ENCODE measurements at regions not wholly inside any gene's neighbourhood (a gene's known extent, or its start where the extent isn't known, plus 50 kb on each side); places are given as distances from the start of the nearest gene placed in this dataset.

DNA sequence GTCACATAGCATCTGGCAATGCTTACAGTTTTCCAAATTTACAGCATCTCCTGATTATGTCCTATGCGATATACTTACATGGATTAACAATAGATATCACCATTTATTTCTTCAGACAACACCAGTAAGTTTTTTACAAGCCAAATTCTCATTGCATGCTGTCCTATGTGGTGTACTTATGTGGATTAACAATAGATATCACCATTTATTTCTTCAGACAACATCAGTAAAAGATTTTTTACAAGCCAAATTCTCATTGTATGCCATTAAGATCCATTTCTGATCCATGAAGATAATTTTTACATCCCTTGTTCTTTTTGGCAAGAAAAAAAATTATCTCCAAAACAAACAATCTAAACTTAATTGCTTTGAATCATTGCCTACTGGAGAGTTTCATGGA lies 340.9 kb downstream of the KCNN2 start:
- DNase-seq (no peak), ATAC-seq (ENCODE audit: insufficient read depth, low FRiP score) (no peak)
- Histone ChIP-seq H3K9me3 (ENCODE audit: control insufficient read depth in 4 of 4, insufficient read depth in 3 of 4, low read length in 3 of 4) (peaks cover 0 to 3% (median 0%) of the 10 kb centered on the region in 4 donors), H3K4me3 (no peak overlapping the region), H3K27me3 (ENCODE audit: control insufficient read depth in 3 of 3, insufficient read depth in 3 of 3, low read length in 2 of 3) (no peaks in the 10 kb centered on the region), H3K9ac (ENCODE audit: insufficient read depth in 1 of 2, low read length in 2 of 2) (no peak overlapping the region), H3K4me1 (ENCODE audit: control insufficient read depth in 5 of 5, insufficient read depth in 5 of 5, low read length in 5 of 5) (no peaks in the 10 kb centered on the region), H3K27ac (ENCODE audit: low read depth in 1 of 2, low read length in 1 of 2) (no peak overlapping the region), H3K36me3 (ENCODE audit: control insufficient read depth in 4 of 4, insufficient read depth in 4 of 4, low read length in 4 of 4) (no peaks in the 10 kb centered on the region)
- TF ChIP-seq, protein P1, sequence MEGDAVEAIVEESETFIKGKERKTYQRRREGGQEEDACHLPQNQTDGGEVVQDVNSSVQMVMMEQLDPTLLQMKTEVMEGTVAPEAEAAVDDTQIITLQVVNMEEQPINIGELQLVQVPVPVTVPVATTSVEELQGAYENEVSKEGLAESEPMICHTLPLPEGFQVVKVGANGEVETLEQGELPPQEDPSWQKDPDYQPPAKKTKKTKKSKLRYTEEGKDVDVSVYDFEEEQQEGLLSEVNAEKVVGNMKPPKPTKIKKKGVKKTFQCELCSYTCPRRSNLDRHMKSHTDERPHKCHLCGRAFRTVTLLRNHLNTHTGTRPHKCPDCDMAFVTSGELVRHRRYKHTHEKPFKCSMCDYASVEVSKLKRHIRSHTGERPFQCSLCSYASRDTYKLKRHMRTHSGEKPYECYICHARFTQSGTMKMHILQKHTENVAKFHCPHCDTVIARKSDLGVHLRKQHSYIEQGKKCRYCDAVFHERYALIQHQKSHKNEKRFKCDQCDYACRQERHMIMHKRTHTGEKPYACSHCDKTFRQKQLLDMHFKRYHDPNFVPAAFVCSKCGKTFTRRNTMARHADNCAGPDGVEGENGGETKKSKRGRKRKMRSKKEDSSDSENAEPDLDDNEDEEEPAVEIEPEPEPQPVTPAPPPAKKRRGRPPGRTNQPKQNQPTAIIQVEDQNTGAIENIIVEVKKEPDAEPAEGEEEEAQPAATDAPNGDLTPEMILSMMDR (IDR thresholded peaks at IDR 0.05; ENCODE audit: control extremely low read depth, extremely low read depth) = no peak
- WGBS, 2 donors = 80 to 94% methylated on average over 1 of the region's 1 CpG

DNA sequence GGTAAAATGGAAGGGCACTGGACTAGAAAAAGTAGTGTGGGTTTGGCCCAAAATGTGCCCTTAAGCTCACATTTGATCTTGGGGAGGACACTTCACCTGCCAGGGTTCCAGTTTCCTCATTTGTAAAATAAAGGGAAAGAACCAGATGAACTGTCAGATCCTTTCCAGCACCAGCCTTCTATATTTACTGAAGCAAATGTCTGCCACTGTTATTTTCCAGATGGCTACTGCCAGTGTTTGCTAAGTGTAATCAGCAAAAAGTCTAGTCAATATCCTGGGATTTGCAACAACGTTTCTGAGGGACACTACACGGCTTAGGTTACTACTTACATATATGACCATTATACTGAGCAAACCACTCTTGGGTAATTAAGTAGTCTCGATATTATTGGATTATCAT lies 340.3 kb downstream of the KCNN2 start:
- no peaks in the 10 kb centered on the region for H3K4me1 ChIP-seq (ENCODE audit: control insufficient read depth in 5 of 5, insufficient read depth in 5 of 5, low read length in 5 of 5)

DNA sequence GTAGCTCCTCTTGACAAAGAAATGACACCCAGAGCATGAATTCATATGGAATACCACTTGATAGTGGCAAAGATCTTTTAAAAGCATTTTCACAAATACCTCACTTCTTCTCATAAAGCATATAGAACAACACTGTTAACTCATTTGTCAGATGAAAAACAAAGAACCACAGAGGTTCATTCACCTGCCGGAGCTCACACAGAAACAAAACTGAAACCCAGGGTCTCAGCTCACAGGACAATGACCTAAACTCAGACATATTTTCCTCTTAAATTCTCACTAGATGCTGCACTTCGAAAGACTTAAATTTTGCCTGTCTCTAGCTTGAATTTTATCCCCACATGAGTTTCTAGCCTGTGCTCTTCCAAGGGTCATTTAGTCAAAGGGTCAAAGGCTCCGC lies 339.0 kb downstream of the KCNN2 start:
- H3K27ac ChIP-seq (ENCODE audit: low read depth in 1 of 2, low read length in 1 of 2) = no peak overlapping the region
- no peak overlapping the region for H3K4me3 ChIP-seq
- no peaks in the 10 kb centered on the region for H3K4me1 ChIP-seq (ENCODE audit: control insufficient read depth in 5 of 5, insufficient read depth in 5 of 5, low read length in 5 of 5)
- ATAC-seq (ENCODE audit: insufficient read depth, low FRiP score) = no peak
- 85 to 88% methylated on average over 3 of the region's 3 CpGs for WGBS, 2 donors
- TF ChIP-seq, protein P1 (IDR thresholded peaks at IDR 0.05; ENCODE audit: control extremely low read depth, extremely low read depth) = no peak
- H3K36me3 ChIP-seq (ENCODE audit: control insufficient read depth in 4 of 4, insufficient read depth in 4 of 4, low read length in 4 of 4) = no peaks in the 10 kb centered on the region
- H3K9me3 ChIP-seq (ENCODE audit: control insufficient read depth in 4 of 4, insufficient read depth in 3 of 4, low read length in 3 of 4) = peaks cover 0 to 3% (median 0%) of the 10 kb centered on the region in 4 donors
- H3K27me3 ChIP-seq (ENCODE audit: control insufficient read depth in 3 of 3, insufficient read depth in 3 of 3, low read length in 2 of 3) = no peaks in the 10 kb centered on the region
- DNase-seq = no peak
- H3K9ac ChIP-seq (ENCODE audit: insufficient read depth in 1 of 2, low read length in 2 of 2) = no peak overlapping the region

More for the DNA sequence above, 340.3 kb downstream of the KCNN2 start:
- H3K36me3 ChIP-seq (ENCODE audit: control insufficient read depth in 4 of 4, insufficient read depth in 4 of 4, low read length in 4 of 4) = no peaks in the 10 kb centered on the region
- H3K27ac ChIP-seq (ENCODE audit: low read depth in 1 of 2, low read length in 1 of 2) = no peak overlapping the region
- 70 to 91% methylated on average over 3 of the region's 3 CpGs for WGBS, 2 donors
- TF ChIP-seq, protein P1 (IDR thresholded peaks at IDR 0.05; ENCODE audit: control extremely low read depth, extremely low read depth) = no peak
- ATAC-seq (ENCODE audit: insufficient read depth, low FRiP score) (no peak), DNase-seq (no peak)
- no peak overlapping the region for H3K9ac ChIP-seq (ENCODE audit: insufficient read depth in 1 of 2, low read length in 2 of 2)
- H3K4me3 ChIP-seq = no peak overlapping the region
- peaks cover 0 to 3% (median 0%) of the 10 kb centered on the region in 4 donors for H3K9me3 ChIP-seq (ENCODE audit: control insufficient read depth in 4 of 4, insufficient read depth in 3 of 4, low read length in 3 of 4)
- H3K27me3 ChIP-seq (ENCODE audit: control insufficient read depth in 3 of 3, insufficient read depth in 3 of 3, low read length in 2 of 3) = no peaks in the 10 kb centered on the region

DNA sequence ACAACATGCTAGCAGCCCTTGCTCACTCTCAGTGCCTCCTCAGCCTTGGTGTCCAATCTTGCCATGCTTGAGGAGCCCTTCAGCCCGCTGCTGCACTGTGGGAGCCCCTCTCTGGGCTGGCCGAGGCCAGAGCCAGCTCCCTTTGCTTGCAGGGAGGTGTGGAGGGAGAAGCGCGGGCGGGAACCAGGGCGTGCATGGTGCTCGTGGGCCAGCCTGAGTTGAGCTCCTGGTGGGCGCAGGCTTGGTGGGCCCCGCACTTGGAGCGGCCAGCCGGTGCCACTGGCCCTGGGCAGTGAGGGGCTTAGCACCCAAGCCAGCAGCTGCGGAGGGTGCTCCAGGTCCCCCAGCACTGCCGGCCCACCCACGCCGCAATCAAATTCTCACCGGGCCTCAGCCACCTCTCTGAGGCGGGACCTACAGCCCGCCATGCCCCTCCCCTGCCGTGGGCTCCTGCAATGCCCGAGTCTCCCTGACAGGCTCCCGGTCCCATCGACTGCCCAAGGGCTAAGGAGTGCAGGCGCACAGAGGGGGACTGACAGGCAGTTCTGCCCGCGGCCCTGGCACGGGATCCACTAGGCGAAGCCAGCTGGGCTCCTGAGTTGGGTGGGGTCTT lies 333.5 kb downstream of the KCNN2 start:
- no peak for ATAC-seq (ENCODE audit: insufficient read depth, low FRiP score)
- no peak for DNase-seq
- 93 to 95% methylated on average over 27 of the region's 27 CpGs for WGBS, 2 donors
- Histone ChIP-seq H3K4me1 (ENCODE audit: control insufficient read depth in 5 of 5, insufficient read depth in 5 of 5, low read length in 5 of 5) (no peaks in the 10 kb centered on the region), H3K9ac (ENCODE audit: insufficient read depth in 1 of 2, low read length in 2 of 2) (no peak overlapping the region), H3K9me3 (ENCODE audit: control insufficient read depth in 4 of 4, insufficient read depth in 3 of 4, low read length in 3 of 4) (peaks cover 0 to 5% (median 0%) of the 10 kb centered on the region in 4 donors), H3K4me3 (no peak overlapping the region), H3K36me3 (ENCODE audit: control insufficient read depth in 4 of 4, insufficient read depth in 4 of 4, low read length in 4 of 4) (no peaks in the 10 kb centered on the region), H3K27ac (ENCODE audit: low read depth in 1 of 2, low read length in 1 of 2) (no peak overlapping the region), H3K27me3 (ENCODE audit: control insufficient read depth in 3 of 3, insufficient read depth in 3 of 3, low read length in 2 of 3) (no peaks in the 10 kb centered on the region)
- TF ChIP-seq, protein P1 (IDR thresholded peaks at IDR 0.05; ENCODE audit: control extremely low read depth, extremely low read depth) = no peak

Measured in lung (tissue), 11 donors.